ENCODE measurements at regions not wholly inside any gene's neighbourhood (a gene's known extent, or its start where the extent isn't known, plus 50 kb on each side); places are given as distances from the start of the nearest gene placed in this dataset.

GRCh38 chr20:54382419-54382818, 93.0 kb upstream of the DOK5 start:
- Histone ChIP-seq H3K27ac (ENCODE audit: low read depth, low read length) (no peak overlapping the region), H3K4me3 (ENCODE audit: low read depth, low read length) (no peak overlapping the region), H3K27me3 (ENCODE audit: control insufficient read depth, insufficient read depth, low read length) (no peaks in the 10 kb centered on the region), H3K9me3 (ENCODE audit: control insufficient read depth, insufficient read depth, low read length) (no peaks in the 10 kb centered on the region)
- TF ChIP-seq CTCF (IDR thresholded peaks at IDR 0.05; ENCODE audit: low read depth, low read length): no peak
- CTCF ChIA-PET: no interaction called here
- no peak for DNase-seq (ENCODE audit: low read depth, low spot score)
- POLR2A ChIA-PET: no interaction called here

- TF ChIP-seq CTCF (IDR thresholded peaks at IDR 0.05; ENCODE audit: low read depth, low read length): no peak
- no peaks in the 10 kb centered on the region for H3K9me3 ChIP-seq (ENCODE audit: control insufficient read depth, insufficient read depth, low read length)
- no peak overlapping the region for H3K4me3 ChIP-seq (ENCODE audit: low read depth, low read length)
- POLR2A ChIA-PET: no interaction called here
- DNase-seq (ENCODE audit: low read depth, low spot score): no peak
- no peaks in the 10 kb centered on the region for H3K27me3 ChIP-seq (ENCODE audit: control insufficient read depth, insufficient read depth, low read length)
- no peak overlapping the region for H3K27ac ChIP-seq (ENCODE audit: low read depth, low read length)
- CTCF ChIA-PET: no interaction called here
Observed at GRCh38 chr20:54385746-54386145, 89.6 kb upstream of the DOK5 start.

DNA sequence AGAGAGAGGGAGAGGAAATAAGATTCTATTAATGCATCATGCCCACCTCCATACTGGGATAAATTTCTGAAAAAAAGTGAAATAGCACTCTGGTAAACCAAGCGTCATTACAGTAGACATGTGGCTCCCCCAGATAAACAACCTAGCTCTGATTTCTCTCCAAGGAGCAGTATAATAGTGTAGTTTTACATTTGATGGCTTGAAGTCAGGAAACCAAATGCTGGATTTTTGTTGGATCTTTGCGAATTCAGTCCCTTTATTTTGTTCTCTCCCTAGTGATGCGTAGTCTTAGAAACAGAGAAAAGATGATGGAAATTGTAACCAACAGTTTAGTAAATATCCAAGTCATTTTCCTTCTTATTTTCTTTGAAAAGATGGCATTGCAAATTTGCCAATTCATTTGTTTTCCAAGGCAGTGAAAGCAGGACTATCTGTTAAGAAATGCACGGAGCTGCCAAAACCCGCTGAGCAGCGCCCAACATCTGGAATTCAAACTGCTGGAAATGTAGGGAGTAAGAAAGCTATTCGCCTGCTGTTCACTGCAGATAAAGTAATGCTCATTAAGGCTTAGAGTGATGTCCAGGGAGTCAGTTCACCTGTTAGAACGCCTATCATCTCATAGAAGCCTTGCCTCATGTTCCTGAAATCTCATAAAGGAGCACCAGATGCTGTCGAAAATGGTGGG, 85.7 kb upstream of the DOK5 start:
- Histone ChIP-seq H3K4me3 (ENCODE audit: low read depth, low read length) (no peak overlapping the region), H3K27ac (ENCODE audit: low read depth, low read length) (no peak overlapping the region), H3K27me3 (ENCODE audit: control insufficient read depth, insufficient read depth, low read length) (no peaks in the 10 kb centered on the region), H3K9me3 (ENCODE audit: control insufficient read depth, insufficient read depth, low read length) (no peaks in the 10 kb centered on the region)
- no peak for DNase-seq (ENCODE audit: low read depth, low spot score)
- ChIA-PET CTCF (no interaction called here), POLR2A (no interaction called here)
- no peak for TF ChIP-seq CTCF (IDR thresholded peaks at IDR 0.05; ENCODE audit: low read depth, low read length)

DNA sequence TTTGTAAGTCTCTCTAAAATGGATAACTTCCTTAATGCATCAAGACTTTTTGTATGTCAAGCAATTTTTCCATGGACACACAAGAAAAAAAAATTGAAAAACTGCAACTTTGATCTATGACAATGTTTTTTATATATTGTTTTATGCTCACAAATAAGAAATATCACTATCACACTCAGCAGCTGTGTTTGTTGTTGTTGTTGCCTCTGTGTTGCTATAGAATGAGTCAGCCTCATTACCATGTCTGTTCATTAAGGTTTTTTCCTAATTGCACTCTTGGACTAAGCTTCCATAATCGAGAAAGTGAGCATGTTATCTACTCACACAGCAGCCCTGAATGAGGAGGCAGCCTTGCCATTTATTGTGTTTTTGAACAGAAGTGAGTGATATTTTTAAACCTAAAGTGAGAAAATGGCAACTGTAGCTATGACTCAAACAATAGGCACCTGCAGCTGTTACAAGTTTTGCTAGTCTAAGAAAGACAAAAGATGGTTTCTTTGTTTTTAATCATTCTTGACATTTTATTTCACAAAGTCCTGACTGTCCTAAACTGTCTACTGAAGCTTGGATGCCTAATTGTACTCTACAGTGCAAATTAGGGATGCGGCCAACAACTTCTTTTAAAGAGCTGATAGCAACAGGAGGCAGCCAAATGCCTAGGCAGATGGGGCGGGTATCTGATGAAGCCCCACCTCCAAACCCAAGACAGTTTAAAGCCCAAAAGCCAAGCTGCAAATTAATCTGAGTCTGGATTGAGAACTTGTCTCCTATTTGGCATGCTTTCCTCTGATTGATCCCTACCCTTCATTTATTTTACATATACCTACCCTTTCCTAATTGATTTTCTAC, 77.9 kb upstream of the DOK5 start:
- no peak for TF ChIP-seq CTCF (IDR thresholded peaks at IDR 0.05; ENCODE audit: low read depth, low read length)
- DNase-seq (ENCODE audit: low read depth, low spot score): no peak
- Histone ChIP-seq H3K9me3 (ENCODE audit: control insufficient read depth, insufficient read depth, low read length) (no peaks in the 10 kb centered on the region), H3K4me3 (ENCODE audit: low read depth, low read length) (no peak overlapping the region), H3K27ac (ENCODE audit: low read depth, low read length) (no peak overlapping the region), H3K27me3 (ENCODE audit: control insufficient read depth, insufficient read depth, low read length) (no peaks in the 10 kb centered on the region)
- ChIA-PET CTCF (interaction anchor here (1.8 kb wide), 1 partner anchor 178 kb away, joined by 4 read pairs; no protein-coding TSS in a partner anchor), POLR2A (no interaction called here)

DNA sequence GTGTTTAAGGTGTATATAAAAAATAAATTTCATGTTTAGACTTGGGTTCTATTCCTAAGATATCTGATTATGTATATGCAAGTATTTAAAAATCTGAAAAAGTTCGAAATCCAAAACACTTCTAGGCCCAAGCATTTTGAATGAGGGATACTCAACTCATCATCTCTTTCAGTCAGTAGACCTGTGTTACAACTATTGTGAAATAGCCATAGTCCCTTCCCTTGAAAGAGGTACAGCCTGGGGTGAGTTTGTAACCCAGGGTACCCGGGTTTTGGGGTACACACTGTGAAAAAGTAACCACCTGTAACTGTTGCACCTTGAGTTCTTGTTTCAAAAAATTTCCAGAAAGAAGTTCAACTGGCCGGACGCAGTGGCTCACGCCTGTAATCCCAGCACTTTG, 76.6 kb upstream of the DOK5 start:
- no peaks in the 10 kb centered on the region for H3K9me3 ChIP-seq (ENCODE audit: control insufficient read depth, insufficient read depth, low read length)
- H3K27ac ChIP-seq (ENCODE audit: low read depth, low read length): no peak overlapping the region
- H3K4me3 ChIP-seq (ENCODE audit: low read depth, low read length): no peak overlapping the region
- ChIA-PET POLR2A (no interaction called here), CTCF (no interaction called here)
- no peaks in the 10 kb centered on the region for H3K27me3 ChIP-seq (ENCODE audit: control insufficient read depth, insufficient read depth, low read length)
- no peak for DNase-seq (ENCODE audit: low read depth, low spot score)
- TF ChIP-seq CTCF (IDR thresholded peaks at IDR 0.05; ENCODE audit: low read depth, low read length): no peak

Measured in AG04450 (cell line).